HG02840 (cell line): ENCODE measurements at regions not wholly inside any gene's neighbourhood (a gene's known extent, or its start where the extent isn't known, plus 50 kb on each side); places are given as distances from the start of the nearest gene placed in this dataset.
"Not testable (repeated sequence)": the region's sequence is repeated elsewhere in the genome, so short reads cannot be mapped to it uniquely, and the experiment has no call there.

Source experiments
- ATAC-seq: cut with Tn5 transposase; IDR thresholded peaks from one replicate; pipeline ENCODE4 v1.9.1; 2021; ENCODE audit warnings: mild to moderate bottlenecking, moderate library complexity, moderate number of reproducible peaks; ENCODE audit not compliant: unreplicated experiment, low FRiP score

- ATAC-seq = no peak
Observed at GRCh38 chr1:96865731-96866685, 144.4 kb downstream of the PTBP2 start.

GRCh38 chr1:96872757-96873156 lies 151.2 kb downstream of the PTBP2 start:
- ATAC-seq = no peak

GRCh38 chr1:96878640-96879039 lies 157.1 kb downstream of the PTBP2 start:
- ATAC-seq = no peak

GRCh38 chr1:96880626-96881025 lies 159.0 kb downstream of the PTBP2 start:
- ATAC-seq = no peak

GRCh38 chr1:96882096-96882495 lies 160.5 kb downstream of the PTBP2 start:
- no peak for ATAC-seq

GRCh38 chr1:96886474-96886873 lies 164.9 kb downstream of the PTBP2 start:
- no peak for ATAC-seq

GRCh38 chr1:96887501-96887900 lies 165.9 kb downstream of the PTBP2 start:
- ATAC-seq = no peak

GRCh38 chr1:96901783-96902363 lies 180.3 kb downstream of the PTBP2 start:
- ATAC-seq = no peak

GRCh38 chr1:96912248-96912647 lies 190.7 kb downstream of the PTBP2 start:
- ATAC-seq = no peak

GRCh38 chr1:96915701-96916100 lies 194.1 kb downstream of the PTBP2 start:
- ATAC-seq = not testable (repeated sequence)

GRCh38 chr1:96918406-96918805 lies 196.8 kb downstream of the PTBP2 start:
- ATAC-seq = no peak

- no peak for ATAC-seq
Observed at GRCh38 chr1:96922181-96922580, 200.6 kb downstream of the PTBP2 start.

- ATAC-seq = no peak
Observed at GRCh38 chr1:96923753-96924152, 202.2 kb downstream of the PTBP2 start.

- ATAC-seq = no peak
Observed at GRCh38 chr1:96926176-96926575, 204.6 kb downstream of the PTBP2 start.

GRCh38 chr1:96927125-96927524 lies 205.5 kb downstream of the PTBP2 start:
- ATAC-seq = no peak

- ATAC-seq = no peak
Observed at GRCh38 chr1:96931136-96931535, 209.6 kb downstream of the PTBP2 start.

- ATAC-seq = no peak
Observed at GRCh38 chr1:96934282-96934681, 212.7 kb downstream of the PTBP2 start.

GRCh38 chr1:96944432-96945092 lies 223.0 kb downstream of the PTBP2 start:
- ATAC-seq = no peak

- ATAC-seq = no peak
Observed at GRCh38 chr1:96945509-96946084, 224.0 kb downstream of the PTBP2 start.

GRCh38 chr1:96955307-96956012 lies 233.9 kb downstream of the PTBP2 start:
- no peak for ATAC-seq
